MM.1S (cell line): ENCODE measurements at regions not wholly inside any gene's neighbourhood (a gene's known extent, or its start where the extent isn't known, plus 50 kb on each side); places are given as distances from the start of the nearest gene placed in this dataset.

Experiments used
- CTCF ChIP-seq: fragments of 300-600 bp; sonication (generic); IDR thresholded peaks from 2 replicates; pipeline ENCODE4 v1.5.1; 2016; ENCODE audit warnings: antibody characterized with exemption, low read length, mixed read lengths
- EZH2 ChIP-seq: fragments of 300-600 bp; sonication (generic); optimal IDR thresholded peaks from 2 replicates; pipeline ENCODE3; 2017; ENCODE audit warnings: low read depth, mild to moderate bottlenecking, antibody characterized with exemption, low read length, mixed read lengths
- EZH2phosphoT487 ChIP-seq: fragments of 300-600 bp; sonication (generic); IDR thresholded peaks from 2 replicates; pipeline ENCODE4 v1.6.1; 2018; ENCODE audit warnings: antibody characterized with exemption, low read length

GRCh38 chr6:135128268-135128914, 52.7 kb upstream of the MYB start:
- no peak for TF ChIP-seq CTCF
- no peak for TF ChIP-seq EZH2phosphoT487
- no peak for TF ChIP-seq EZH2
